NB4 (cell line): ENCODE measurements at regions not wholly inside any gene's neighbourhood (a gene's known extent, or its start where the extent isn't known, plus 50 kb on each side); places are given as distances from the start of the nearest gene placed in this dataset.

Experiments used
- DNase-seq: peaks from one replicate; pipeline ENCODE4 v3.0.0; 2010; ENCODE audit warnings: low read depth
- H3K4me3 ChIP-seq: one replicate; pipeline ENCODE4 v1.5.1; 2011; ENCODE audit warnings: mild to moderate bottlenecking, low read depth, low read length, moderate library complexity
- MYC ChIP-seq: IDR thresholded peaks from 2 replicates; pipeline ENCODE4 v1.6.1; 2011; ENCODE audit warnings: low read depth, low read length
- POLR2A ChIP-seq: IDR thresholded peaks from 2 replicates; pipeline ENCODE4 v1.6.1; 2011; ENCODE audit warnings: mild to moderate bottlenecking; ENCODE audit not compliant: insufficient read length; ENCODE audit errors: extremely low read depth
- TF ChIP-seq, protein P1 (sequence below): IDR thresholded peaks from one replicate; pipeline ENCODE4 v1.5.1; 2012; ENCODE audit warnings: low read depth, low read length
- TF ChIP-seq, protein P2 (sequence below): IDR thresholded peaks from 2 replicates; pipeline ENCODE4 v1.6.1; 2011; ENCODE audit warnings: low read depth, low read length

DNA sequence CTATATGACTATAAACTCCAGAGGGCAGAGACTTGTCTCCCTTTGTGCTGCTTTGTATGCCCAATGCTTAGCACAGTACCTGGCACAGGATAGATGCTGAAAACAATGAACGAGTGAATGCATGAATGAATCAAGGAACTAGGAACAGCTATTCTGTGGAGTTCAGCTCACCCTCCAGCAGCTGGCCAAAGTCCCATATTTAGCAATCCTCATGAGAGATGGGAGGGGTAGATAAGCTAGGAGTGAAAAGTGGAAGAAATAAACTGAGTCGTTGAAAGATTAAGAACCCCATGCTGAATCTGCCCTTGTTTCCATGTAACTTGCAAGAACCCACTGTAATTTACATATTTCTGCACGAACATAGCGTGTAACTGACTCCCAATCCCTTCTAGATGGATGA is 106.5 kb downstream of the MAFB start:
- TF ChIP-seq, protein P1, sequence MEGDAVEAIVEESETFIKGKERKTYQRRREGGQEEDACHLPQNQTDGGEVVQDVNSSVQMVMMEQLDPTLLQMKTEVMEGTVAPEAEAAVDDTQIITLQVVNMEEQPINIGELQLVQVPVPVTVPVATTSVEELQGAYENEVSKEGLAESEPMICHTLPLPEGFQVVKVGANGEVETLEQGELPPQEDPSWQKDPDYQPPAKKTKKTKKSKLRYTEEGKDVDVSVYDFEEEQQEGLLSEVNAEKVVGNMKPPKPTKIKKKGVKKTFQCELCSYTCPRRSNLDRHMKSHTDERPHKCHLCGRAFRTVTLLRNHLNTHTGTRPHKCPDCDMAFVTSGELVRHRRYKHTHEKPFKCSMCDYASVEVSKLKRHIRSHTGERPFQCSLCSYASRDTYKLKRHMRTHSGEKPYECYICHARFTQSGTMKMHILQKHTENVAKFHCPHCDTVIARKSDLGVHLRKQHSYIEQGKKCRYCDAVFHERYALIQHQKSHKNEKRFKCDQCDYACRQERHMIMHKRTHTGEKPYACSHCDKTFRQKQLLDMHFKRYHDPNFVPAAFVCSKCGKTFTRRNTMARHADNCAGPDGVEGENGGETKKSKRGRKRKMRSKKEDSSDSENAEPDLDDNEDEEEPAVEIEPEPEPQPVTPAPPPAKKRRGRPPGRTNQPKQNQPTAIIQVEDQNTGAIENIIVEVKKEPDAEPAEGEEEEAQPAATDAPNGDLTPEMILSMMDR = no peak
- no peak overlapping the region for H3K4me3 ChIP-seq
- no peak for DNase-seq

DNA sequence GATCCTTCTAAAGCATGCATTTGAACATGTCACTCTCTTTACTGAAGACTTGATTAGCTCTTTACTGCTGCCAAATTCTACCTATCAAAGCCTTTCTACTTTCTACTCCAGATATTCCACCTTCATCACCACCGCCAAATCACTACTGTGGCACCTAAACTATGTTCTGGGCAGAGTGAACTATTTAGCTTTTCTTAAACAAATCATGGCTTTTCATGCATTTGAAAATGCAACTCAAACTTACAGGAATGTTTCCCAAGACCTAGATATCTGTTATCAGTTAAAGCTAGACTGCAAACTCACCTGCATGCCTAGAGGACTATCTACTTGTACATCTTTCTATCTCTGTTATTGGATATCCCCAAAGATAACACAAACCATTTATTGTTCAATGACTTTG is 109.3 kb downstream of the MAFB start:
- no peak overlapping the region for H3K4me3 ChIP-seq
- DNase-seq = no peak
- TF ChIP-seq, protein P2, sequence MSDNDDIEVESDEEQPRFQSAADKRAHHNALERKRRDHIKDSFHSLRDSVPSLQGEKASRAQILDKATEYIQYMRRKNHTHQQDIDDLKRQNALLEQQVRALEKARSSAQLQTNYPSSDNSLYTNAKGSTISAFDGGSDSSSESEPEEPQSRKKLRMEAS = no peak
- TF ChIP-seq POLR2A (no peak), MYC (no peak)
- TF ChIP-seq, protein P1 = no peak

DNA sequence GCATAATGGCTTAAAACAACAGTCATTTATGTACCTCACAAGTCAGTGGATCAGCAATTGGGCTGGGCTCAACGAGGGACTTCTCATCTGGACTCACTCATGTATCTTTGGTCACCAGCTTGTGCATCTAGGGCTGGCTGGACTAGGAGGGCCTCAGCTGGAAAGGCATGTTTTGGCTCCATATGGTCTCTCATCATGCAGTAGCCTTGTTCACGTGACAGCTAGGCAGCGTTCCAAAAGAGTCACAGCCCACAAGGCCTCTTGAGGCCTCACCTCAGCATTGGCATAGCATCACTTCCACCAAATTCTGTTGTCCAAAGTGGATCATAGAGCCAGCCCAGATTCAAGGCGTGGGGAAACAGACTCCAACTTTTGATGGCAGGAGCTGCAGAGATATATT is 110.1 kb downstream of the MAFB start:
- TF ChIP-seq POLR2A = no peak
- no peak for TF ChIP-seq MYC
- TF ChIP-seq, protein P1 = no peak
- TF ChIP-seq, protein P2 = no peak
- DNase-seq = no peak
- no peak overlapping the region for H3K4me3 ChIP-seq

- TF ChIP-seq, protein P1 = no peak
- DNase-seq = peak; percentile 18
- no peak overlapping the region for H3K4me3 ChIP-seq
Measured at GRCh38 chr20:40575851-40576250, 113.2 kb downstream of the MAFB start.

GRCh38 chr20:40572251-40572650 is 116.8 kb downstream of the MAFB start:
- TF ChIP-seq, protein P1 = no peak
- TF ChIP-seq MYC (no peak), POLR2A (no peak)
- TF ChIP-seq, protein P2 = no peak
- no peak for DNase-seq
- no peak overlapping the region for H3K4me3 ChIP-seq

DNA sequence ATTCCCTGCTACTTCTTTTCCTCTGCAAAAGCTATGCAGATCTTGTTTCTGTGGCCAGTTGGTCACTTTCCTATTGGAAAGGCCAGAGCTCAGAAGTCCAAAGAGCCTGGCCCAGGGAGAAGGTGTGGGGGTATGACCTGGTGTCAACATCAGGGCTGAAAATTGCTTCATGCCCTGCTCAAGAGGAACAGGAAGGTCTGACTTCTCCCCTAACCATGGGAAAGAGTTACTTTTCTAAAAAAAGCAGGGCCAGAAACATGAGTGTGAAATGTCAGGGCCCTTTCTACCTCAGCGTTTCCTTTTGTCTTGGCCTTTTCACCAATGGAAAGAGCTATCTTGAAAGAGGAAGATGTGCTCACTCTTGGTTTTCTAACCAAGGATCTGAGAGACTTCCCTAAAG is 117.4 kb downstream of the MAFB start:
- peak; percentile 67 for DNase-seq
- TF ChIP-seq MYC (no peak), POLR2A (no peak)
- TF ChIP-seq, protein P2 = no peak
- TF ChIP-seq, protein P1 = no peak
- H3K4me3 ChIP-seq = no peak overlapping the region
